NCI-H2171 treated with DMSO at 0.1 percent for 48 hours (cell line): ENCODE measurements at regions not wholly inside any gene's neighbourhood (a gene's known extent, or its start where the extent isn't known, plus 50 kb on each side); places are given as distances from the start of the nearest gene placed in this dataset.
"Not testable (repeated sequence)": the region's sequence is repeated elsewhere in the genome, so short reads cannot be mapped to it uniquely, and the experiment has no call there.

ENCODE experiments used
- DNase-seq: peaks from one replicate; lab custom pipeline; 2025; lab: John Stamatoyannopoulos, UW

DNA sequence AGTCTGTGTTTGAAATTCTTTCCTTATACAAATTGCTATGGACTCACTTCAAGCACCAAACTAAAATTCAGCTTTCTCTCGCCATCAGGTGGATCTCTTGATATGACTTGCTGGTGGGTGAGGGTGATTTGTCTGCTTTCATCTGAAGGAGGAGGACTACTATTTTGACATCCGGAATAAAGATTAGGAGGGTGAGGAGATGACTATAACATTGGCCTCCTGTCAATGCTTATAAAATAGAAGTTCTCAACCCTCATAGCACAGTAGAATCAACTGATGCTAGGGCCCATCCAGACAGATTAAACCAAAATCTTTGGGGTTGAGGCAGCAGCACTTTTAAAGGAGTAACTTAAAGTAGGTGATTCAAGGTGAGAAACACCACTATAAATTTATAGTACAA, 120.4 kb upstream of the DNAJC10 start:
- no peak for DNase-seq

DNA sequence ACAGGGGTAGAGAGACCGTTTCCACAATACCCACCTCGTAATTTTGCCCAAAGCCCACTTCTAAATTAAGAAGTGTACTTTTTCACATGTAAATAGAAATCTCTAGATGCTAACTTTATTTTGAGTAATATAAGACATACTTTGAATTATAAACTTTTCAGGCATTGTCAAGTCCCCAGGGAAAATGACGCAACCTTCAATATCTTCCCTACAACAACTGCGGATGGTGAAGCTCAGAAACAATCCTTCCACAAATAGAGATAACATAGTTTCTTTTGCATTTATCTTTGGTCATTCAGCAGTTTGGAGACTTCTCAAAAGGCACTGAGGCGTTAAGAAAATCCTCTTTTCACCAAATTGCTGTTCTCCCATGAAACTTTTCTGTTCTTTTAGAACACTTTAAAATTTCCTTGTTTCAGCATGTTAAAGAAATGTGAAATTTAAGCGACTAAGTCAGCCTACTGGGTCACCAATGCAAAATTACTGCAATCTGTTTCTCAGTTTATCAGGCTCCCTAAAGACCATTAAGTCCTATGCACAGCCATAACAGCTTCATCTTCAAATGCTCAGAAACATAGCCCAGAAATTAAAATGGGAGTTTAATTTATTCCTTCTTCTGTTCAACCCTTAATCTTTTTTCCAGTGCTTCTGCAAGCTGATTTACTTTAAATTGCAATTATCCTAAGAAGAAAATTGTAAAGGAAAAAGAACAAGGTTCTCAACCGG, 118.3 kb upstream of the DNAJC10 start:
- no peak for DNase-seq

- DNase-seq = no peak
Observed at GRCh38 chr2:182598626-182599025, 117.4 kb upstream of the DNAJC10 start.

- no peak for DNase-seq
Observed at GRCh38 chr2:182605166-182605565, 110.9 kb upstream of the DNAJC10 start.

GRCh38 chr2:182606728-182607681, 109.1 kb upstream of the DNAJC10 start:
- no peak for DNase-seq

GRCh38 chr2:182608181-182608845, 107.7 kb upstream of the DNAJC10 start:
- no peak for DNase-seq

DNA sequence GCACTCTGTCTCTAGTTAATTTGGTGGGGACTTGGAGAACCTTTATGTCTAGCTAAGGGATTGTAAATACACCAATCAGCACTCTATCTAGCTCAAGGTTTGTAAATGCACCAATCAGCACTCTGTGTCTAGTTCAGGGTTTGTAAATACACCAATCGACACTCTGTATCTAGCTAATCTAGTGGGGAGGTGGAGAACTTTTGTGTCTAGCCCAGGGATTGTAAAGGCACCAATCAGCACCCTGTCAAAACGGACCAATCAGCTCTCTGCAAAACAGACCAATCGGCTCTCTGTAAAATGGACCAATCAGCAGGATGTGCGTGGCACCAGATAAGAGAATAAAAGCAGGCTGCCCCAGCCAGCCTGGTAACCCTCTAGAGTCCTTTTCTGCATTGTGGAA, 107.1 kb upstream of the DNAJC10 start:
- not testable (repeated sequence) for DNase-seq

DNA sequence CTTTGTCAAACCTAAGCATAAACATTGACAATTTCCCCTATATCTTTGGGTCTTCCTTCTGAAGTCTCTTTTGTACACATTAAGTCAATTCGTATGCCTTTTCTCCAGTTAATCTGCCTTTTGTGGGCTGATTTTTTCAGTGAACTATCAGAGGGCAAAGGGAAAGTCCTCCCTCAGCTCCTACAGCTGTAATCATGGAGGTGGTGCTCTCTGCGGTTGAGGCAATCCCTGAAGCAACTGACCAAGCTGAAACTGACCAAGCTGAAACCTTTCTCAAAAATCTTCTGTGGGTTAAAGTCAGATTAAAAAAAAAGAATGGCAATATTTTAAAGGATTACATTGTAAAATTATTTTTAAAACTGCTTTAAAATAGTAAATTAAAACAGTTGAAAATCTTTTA, 105.8 kb upstream of the DNAJC10 start:
- no peak for DNase-seq

DNA sequence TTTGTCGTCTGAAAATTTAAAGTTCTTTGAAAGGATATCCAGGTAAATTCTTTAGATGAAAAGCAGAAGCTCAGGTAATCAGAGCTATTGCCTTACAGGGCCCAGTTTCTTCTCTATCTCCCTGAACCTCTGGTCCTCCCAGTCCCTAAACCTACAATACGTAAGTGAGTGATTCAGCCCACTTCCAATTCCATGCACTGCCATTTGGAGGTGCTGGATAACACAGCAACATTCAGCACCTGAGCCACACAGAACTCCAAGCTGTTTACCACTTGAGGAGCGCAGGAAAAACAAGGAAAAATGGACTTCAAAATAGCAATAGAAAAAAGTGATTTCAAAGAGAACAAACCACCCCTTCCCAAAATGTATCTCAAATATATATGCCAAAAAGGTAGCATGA, 105.0 kb upstream of the DNAJC10 start:
- no peak for DNase-seq

DNA sequence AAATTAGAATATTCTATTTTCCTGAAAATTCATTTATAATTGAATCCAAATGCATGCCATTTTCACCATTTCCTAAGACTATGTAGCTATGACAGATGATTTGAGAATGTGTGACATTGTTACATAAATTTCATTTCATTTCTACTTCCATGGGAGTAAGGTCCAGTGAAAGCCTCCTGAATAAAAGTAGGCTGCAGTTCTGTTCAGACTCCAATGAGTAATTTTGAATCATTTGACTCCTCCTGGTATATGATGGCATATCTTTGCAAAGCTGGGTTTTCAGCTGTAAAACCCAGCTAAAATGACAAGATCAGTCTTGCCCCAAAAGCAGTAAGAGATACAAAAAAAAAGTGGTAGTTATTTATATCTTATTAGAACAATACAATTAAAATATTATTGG, 101.0 kb upstream of the DNAJC10 start:
- DNase-seq = no peak

DNA sequence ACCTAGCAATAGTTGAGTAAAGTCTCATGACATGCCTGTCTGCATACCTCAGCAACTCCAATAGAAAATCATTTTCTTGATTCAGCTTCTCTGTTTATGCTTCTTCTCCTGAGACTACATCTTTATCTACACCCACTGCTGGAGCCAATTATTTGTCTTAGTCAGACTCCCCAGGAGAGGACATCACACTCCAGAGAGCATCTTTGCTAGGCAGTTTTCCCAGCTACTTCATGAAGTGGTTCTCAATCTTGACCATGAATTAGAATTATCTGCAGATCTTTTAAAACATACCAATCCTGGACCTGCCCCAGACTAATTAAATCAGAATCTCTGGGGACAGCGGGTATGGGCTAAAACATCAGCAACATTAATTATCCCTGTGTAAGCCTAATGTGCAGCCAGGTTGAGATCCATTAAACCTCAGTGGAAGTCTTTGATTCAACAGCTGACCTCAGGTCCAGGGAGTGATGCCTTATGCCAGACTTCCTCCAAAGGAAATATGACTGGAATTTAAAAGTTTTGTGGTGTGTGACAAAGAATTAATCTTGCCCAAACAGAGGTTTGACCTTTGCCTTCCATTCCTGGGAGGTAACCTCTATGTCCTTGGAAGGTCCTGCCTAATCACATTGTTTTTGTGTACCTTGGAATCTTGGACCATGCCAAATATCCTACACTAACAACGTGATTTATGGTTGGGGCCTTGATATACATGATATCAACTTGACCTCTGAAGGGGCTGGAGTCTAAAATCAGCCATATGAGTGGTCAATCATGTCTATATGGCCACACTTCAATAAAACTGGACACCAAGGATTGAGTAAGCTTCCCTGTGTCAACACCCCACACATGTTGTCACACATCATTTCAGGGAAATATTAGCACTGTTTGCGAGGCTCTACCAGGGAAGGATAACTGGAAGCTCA, 99.3 kb upstream of the DNAJC10 start:
- DNase-seq = no peak

DNA sequence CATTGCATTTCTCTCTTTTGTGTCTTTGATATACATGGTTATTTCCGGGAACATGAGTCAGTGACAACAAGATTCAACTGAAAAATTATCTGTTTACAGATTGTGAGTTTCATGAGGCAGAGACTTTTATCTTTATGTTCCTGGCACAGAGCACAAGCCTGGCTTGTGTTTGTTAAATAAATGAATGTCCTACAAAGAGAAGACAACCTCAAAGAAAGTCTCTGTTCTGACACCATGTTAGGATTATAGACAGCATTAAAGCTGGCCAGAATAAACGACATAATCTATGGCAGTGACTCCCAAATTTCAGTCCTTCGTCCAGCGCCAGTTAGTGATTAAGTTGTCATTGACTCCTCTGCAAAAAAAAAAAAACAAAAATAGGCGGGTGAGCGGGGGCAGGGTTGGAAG, 97.4 kb upstream of the DNAJC10 start:
- no peak for DNase-seq

DNA sequence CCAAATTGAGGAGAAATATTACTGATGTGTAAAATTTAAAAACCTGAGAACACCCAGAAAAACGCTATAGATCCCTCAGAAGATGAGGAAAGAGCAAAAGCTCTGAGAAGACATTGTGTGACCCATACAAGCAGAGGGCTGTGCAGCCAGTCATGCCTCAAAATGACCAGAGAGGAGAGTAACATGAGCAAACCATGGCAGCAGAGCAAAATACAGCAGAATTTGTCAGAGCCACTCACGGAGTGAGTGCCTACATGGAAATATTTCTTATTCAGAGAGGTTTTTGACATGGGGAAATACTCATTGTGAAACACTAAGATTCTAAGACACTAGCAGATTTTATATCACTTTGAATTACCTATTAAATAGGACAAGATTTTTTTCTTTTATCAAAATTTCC, 96.8 kb upstream of the DNAJC10 start:
- DNase-seq = no peak

GRCh38 chr2:182621191-182621590, 94.9 kb upstream of the DNAJC10 start:
- no peak for DNase-seq

DNA sequence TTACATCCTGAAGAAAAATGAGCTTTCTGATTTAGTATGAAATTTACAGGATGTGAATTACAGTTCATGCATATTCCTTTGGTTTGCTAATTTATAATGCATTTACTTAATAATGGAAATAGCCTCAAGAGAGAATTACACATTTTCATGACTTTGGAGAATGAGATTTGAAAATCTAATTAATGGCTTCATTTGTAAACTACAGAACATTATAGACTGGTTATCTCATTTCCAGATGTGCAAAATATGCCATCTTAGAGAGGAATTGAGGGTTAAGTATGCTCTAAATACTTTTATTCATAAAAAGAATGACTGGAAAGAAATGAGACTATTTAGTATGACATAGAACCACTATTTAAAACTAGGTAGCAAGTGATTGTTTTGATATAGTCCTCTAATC, 94.2 kb upstream of the DNAJC10 start:
- no peak for DNase-seq

GRCh38 chr2:182622231-182622630, 93.8 kb upstream of the DNAJC10 start:
- DNase-seq = no peak

- DNase-seq = peak; percentile 90
Observed at GRCh38 chr2:182625814-182626213, 90.2 kb upstream of the DNAJC10 start.

DNA sequence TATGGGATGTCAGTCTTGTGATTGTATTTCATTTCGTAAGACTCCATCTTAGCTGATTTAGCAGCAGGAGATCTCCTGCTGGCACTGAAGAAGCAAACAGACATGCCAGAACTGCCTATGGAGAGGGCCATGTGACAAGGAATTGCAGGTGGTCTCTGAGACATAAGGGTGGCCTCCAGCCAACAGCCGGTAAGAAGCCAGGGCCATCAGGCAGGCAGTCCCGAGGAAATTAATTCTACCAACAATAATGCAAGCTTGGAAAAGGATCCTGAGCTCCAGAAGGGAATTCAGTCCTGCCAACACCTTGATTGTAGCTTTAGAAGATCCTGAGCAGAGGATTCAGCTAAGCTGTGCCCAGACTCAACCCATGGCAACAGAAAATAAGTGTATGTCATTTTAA, 87.1 kb upstream of the DNAJC10 start:
- DNase-seq = peak; percentile 90

DNA sequence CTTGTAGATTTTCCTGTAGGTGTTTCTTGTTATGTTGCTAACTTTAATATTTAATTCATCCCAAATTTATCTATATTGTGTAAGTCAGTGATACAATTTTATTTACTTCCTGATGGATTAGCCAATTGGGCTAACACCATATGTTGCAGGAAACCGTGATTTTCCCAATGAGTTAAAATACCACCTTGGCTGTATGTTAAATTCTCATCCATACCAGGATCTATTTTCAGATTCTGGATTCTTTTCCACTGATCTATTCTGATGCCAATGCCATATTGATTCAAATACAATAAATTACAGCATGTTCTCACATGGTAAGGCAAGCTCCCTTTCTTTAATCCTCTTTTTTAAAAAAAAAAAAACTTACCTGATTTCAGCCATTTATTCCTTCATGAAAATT, 85.8 kb upstream of the DNAJC10 start:
- no peak for DNase-seq

DNA sequence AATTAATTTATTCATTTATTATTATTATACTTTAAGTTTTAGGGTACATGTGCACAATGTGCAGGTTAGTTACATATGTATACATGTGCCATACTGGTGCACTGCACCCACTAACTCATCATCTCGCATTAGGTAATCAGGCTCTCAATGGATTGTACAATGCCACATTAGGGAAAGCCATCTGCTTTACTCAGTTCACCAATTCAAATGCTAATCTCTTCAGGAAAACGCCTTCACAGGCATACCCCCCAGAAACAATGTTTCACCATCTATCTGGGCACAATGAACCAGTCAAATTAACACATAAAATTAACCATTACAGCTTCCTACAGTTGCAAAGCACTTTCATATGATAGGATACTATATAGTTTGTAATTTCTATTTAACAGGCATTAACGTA, 84.8 kb upstream of the DNAJC10 start:
- peak; percentile 22 for DNase-seq

DNA sequence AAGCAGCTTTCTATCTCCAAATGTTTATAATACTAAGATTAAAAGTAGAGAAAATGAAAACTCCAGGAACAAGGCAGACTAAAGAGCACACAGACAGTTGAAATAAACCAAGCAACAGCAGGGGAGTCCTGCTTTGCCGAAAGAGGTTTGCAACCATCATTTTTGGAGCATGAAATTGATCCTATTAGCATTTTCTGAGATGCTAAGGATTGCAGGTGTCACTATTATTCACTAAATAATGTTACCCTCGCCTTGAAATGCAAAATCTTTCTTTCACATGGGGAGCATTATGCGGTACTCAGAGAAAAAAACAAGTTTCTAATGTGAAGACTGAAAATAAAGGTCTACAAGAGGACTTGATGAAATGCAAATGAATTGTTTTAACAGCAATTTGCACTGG, 81.7 kb upstream of the DNAJC10 start:
- no peak for DNase-seq

GRCh38 chr2:182636699-182637098, 79.4 kb upstream of the DNAJC10 start:
- DNase-seq = no peak
